Bronchial epithelial cell (primary cell): ENCODE measurements at regions not wholly inside any gene's neighbourhood (a gene's known extent, or its start where the extent isn't known, plus 50 kb on each side); places are given as distances from the start of the nearest gene placed in this dataset.
A peak's percentile ranks its signal among the peaks of the same experiment; 100 is the strongest.

Experiments
- DNase-seq: peaks from one replicate; pipeline ENCODE4 v3.0.0-alpha.2; 2010; ENCODE audit warnings: low read depth
- FAIRE-seq: peaks from 2 replicates; lab custom pipeline; 2011; peaks lifted over from hg19 to GRCh38; lab: Jason Lieb, UNC
- H3K27me3 ChIP-seq: 2 replicates; pipeline ENCODE4 v1.5.1; 2011; ENCODE audit warnings: low read length; ENCODE audit not compliant: control insufficient read depth, insufficient read depth
- H3K36me3 ChIP-seq: 2 replicates; pipeline ENCODE4 v1.5.1; 2011; ENCODE audit warnings: low read length; ENCODE audit not compliant: control insufficient read depth, insufficient read depth
- H3K4me3 ChIP-seq: 2 replicates; pipeline ENCODE4 v1.5.1; 2011; ENCODE audit warnings: mild to moderate bottlenecking, low read depth, low read length, control low read depth
- CTCF ChIP-seq: IDR thresholded peaks from 2 replicates; pipeline ENCODE4 v1.5.1; 2011; ENCODE audit warnings: mild to moderate bottlenecking, moderate library complexity, low read length, control low read depth, inconsistent platforms; ENCODE audit not compliant: insufficient read depth, severe bottlenecking

DNA sequence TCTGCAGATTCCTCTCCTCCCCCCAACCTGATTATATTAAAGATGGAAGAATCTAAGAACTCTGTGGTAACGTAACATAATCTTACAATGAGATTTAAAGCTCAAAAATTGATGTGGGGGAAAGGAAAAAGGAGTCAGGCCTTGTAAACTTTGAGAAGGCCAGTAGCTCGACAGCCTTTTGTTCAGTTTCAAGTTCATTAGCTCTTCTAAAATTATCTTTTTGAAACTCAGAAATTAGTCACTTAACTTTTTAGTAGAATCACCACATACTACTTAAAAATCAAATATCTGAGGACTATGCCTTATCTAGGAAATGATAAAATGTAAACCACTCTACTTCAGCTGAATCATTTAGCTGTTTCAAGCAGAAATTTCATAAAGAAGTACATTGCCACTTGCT, 996.2 kb downstream of the AMY1C start:
- no peak for TF ChIP-seq CTCF
- FAIRE-seq (no peak), DNase-seq (no peak)
- H3K36me3 ChIP-seq = no peaks in the 10 kb centered on the region
- no peaks in the 10 kb centered on the region for H3K27me3 ChIP-seq
- no peak overlapping the region for H3K4me3 ChIP-seq

- DNase-seq = no peak
- H3K27me3 ChIP-seq = no peaks in the 10 kb centered on the region
- no peak for TF ChIP-seq CTCF
- no peak for FAIRE-seq
- H3K36me3 ChIP-seq = no peaks in the 10 kb centered on the region
- no peak overlapping the region for H3K4me3 ChIP-seq
Observed at GRCh38 chr1:104746994-104747393, 997.3 kb downstream of the AMY1C start.

GRCh38 chr1:104760017-104760416, 1010.3 kb downstream of the AMY1C start:
- Histone ChIP-seq H3K4me3 (no peak overlapping the region), H3K27me3 (no peaks in the 10 kb centered on the region), H3K36me3 (no peaks in the 10 kb centered on the region)
- DNase-seq (no peak), FAIRE-seq (no peak)
- TF ChIP-seq CTCF = no peak

GRCh38 chr1:104761961-104762570, 1012.4 kb downstream of the AMY1C start:
- no peak for TF ChIP-seq CTCF
- Histone ChIP-seq H3K4me3 (no peak overlapping the region), H3K36me3 (no peaks in the 10 kb centered on the region), H3K27me3 (no peaks in the 10 kb centered on the region)
- no peak for DNase-seq
- FAIRE-seq = no peak

DNA sequence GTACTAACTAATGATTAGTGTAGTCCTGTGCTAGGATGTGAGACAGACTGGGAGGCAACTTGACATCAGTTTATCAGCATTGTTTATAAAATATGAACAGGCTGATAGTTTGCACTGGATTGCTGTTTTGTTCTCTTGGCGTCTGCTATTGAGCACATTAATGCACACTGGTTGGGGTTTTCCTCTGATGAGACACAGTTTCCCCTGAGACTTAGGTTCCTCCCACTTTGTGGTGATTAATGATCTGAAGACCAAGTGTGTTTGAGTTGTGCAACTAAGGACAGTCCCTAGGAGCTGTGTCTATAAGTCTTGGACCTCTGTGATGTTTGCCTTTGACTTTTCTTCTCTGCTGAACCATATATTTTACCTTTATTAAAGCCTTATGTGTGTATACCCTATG, 1015.4 kb downstream of the AMY1C start:
- no peak overlapping the region for H3K4me3 ChIP-seq
- DNase-seq (peak; percentile 55), FAIRE-seq (no peak)
- H3K27me3 ChIP-seq = no peaks in the 10 kb centered on the region
- H3K36me3 ChIP-seq = no peaks in the 10 kb centered on the region
- TF ChIP-seq CTCF = no peak

DNA sequence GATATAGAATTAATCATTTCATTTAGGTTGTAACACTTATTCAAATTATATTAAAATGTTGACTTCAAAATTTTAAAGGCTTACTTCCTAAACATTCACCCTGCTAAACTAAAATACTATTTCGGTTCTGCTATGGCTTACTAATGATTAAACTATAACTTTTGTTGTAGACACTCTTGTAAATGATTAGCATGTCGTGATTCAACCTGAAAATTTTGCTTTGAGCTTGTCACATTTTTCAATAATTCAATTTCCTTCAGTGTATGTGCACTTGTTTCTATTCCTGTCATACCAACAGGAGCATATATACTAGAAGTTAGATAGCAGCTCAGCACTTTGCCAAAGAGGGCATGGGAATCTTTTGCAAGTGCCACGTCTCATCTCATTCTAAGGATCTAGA, 1018.8 kb downstream of the AMY1C start:
- FAIRE-seq = no peak

More for the DNA sequence above, 1018.8 kb downstream of the AMY1C start:
- no peaks in the 10 kb centered on the region for H3K36me3 ChIP-seq
- DNase-seq = no peak
- no peaks in the 10 kb centered on the region for H3K27me3 ChIP-seq
- no peak overlapping the region for H3K4me3 ChIP-seq
- no peak for TF ChIP-seq CTCF
